ENCODE measurements at regions not wholly inside any gene's neighbourhood (a gene's known extent, or its start where the extent isn't known, plus 50 kb on each side); places are given as distances from the start of the nearest gene placed in this dataset.

DNA sequence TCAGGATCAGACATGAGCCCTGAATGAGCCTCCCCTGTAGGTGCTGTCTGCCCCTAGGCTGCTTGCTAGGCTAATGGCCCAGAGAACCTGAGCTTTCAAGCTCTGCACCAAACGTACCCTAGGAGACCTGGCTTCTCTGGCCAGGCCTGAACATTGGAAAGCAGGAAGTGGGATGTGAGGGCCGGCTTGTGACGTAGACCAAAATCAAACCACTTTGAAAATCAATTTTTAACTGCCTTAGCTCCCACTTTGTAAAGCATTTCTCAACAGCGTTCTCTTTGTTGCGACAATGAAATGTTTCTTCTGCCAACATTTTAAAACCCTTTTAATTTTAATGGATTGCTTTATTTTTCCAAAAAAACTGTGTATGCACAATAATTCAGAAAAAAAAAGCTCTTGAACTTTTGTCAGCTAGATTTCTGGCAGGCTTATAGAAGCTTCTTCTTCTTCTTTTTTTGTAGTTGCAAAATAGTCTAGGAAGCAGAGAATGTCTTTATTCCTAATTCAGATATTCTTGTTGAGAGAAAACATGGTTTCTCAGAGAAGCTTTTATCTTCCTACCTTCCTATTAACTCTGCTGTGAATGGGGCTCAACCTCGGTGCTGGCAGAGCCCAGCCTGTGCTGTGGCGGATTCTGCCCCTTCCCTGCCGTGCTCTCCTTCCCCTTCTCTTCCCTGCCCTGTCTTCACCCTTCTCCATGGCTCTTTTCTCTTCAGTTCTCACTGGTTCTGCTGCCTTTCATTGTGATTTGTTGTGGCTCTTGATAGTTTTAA is 145.2 kb upstream of the SFRP2 start:
- TF ChIP-seq POU6F1 (CRISPR knock-in tag; IDR thresholded peaks at IDR 0.05; ENCODE audit: borderline replicate concordance, low read depth) = no peak
- TF ChIP-seq ZC3H10 (CRISPR knock-in tag; IDR thresholded peaks at IDR 0.05) = no peak
- TF ChIP-seq BACH2 (CRISPR knock-in tag; IDR thresholded peaks at IDR 0.05; ENCODE audit: borderline replicate concordance) = no peak
- no peak for TF ChIP-seq ISL1 (CRISPR knock-in tag; IDR thresholded peaks at IDR 0.05)
- TF ChIP-seq CSDC2 (CRISPR knock-in tag; IDR thresholded peaks at IDR 0.05) = no peak
- TF ChIP-seq ZNF565 (CRISPR knock-in tag; conservative IDR thresholded peaks at IDR 0.05; ENCODE audit: low read depth) = no peak
- ATAC-seq = no peak

- no peak for ATAC-seq
- no peak for TF ChIP-seq POU6F1 (CRISPR knock-in tag; IDR thresholded peaks at IDR 0.05; ENCODE audit: borderline replicate concordance, low read depth)
- TF ChIP-seq OSR1 (CRISPR knock-in tag; IDR thresholded peaks at IDR 0.05) = no peak
- TF ChIP-seq ZC3H10 (CRISPR knock-in tag; IDR thresholded peaks at IDR 0.05) = no peak
- TF ChIP-seq SNAI2 (CRISPR knock-in tag; IDR thresholded peaks at IDR 0.05) = no peak
- TF ChIP-seq ESRRG (CRISPR knock-in tag; IDR thresholded peaks at IDR 0.05) = no peak
- no peak for TF ChIP-seq PATZ1 (CRISPR knock-in tag; IDR thresholded peaks at IDR 0.05; ENCODE audit: borderline replicate concordance)
- TF ChIP-seq ZNF565 (CRISPR knock-in tag; conservative IDR thresholded peaks at IDR 0.05; ENCODE audit: low read depth) = no peak
- TF ChIP-seq, protein P1, sequence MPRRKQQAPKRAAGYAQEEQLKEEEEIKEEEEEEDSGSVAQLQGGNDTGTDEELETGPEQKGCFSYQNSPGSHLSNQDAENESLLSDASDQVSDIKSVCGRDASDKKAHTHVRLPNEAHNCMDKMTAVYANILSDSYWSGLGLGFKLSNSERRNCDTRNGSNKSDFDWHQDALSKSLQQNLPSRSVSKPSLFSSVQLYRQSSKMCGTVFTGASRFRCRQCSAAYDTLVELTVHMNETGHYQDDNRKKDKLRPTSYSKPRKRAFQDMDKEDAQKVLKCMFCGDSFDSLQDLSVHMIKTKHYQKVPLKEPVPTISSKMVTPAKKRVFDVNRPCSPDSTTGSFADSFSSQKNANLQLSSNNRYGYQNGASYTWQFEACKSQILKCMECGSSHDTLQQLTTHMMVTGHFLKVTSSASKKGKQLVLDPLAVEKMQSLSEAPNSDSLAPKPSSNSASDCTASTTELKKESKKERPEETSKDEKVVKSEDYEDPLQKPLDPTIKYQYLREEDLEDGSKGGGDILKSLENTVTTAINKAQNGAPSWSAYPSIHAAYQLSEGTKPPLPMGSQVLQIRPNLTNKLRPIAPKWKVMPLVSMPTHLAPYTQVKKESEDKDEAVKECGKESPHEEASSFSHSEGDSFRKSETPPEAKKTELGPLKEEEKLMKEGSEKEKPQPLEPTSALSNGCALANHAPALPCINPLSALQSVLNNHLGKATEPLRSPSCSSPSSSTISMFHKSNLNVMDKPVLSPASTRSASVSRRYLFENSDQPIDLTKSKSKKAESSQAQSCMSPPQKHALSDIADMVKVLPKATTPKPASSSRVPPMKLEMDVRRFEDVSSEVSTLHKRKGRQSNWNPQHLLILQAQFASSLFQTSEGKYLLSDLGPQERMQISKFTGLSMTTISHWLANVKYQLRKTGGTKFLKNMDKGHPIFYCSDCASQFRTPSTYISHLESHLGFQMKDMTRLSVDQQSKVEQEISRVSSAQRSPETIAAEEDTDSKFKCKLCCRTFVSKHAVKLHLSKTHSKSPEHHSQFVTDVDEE (CRISPR knock-in tag; IDR thresholded peaks at IDR 0.05) = no peak
- no peak for TF ChIP-seq PPARA (CRISPR knock-in tag; IDR thresholded peaks at IDR 0.05; ENCODE audit: borderline replicate concordance)
- TF ChIP-seq ARNTL (CRISPR knock-in tag; IDR thresholded peaks at IDR 0.05; ENCODE audit: borderline replicate concordance, low read depth) = no peak
- no peak for TF ChIP-seq ISL1 (CRISPR knock-in tag; IDR thresholded peaks at IDR 0.05)
- TF ChIP-seq ZNF70 (CRISPR knock-in tag; IDR thresholded peaks at IDR 0.05) = no peak
- no peak for TF ChIP-seq CSDC2 (CRISPR knock-in tag; IDR thresholded peaks at IDR 0.05)
- TF ChIP-seq TOX (CRISPR knock-in tag; IDR thresholded peaks at IDR 0.05; ENCODE audit: borderline replicate concordance) = no peak
- TF ChIP-seq GLIS3 (CRISPR knock-in tag; IDR thresholded peaks at IDR 0.05) = no peak
- TF ChIP-seq ZNF8 (CRISPR knock-in tag; IDR thresholded peaks at IDR 0.05) = no peak
- no peak for TF ChIP-seq CSRNP3 (CRISPR knock-in tag; IDR thresholded peaks at IDR 0.05)
These were observed 142.9 kb upstream of the SFRP2 start for GRCh38 chr4:153931804-153932203.

GRCh38 chr4:153929675-153930074 is 140.8 kb upstream of the SFRP2 start:
- TF ChIP-seq RARB (CRISPR knock-in tag; IDR thresholded peaks at IDR 0.05) (no peak), TCF4 (CRISPR knock-in tag; IDR thresholded peaks at IDR 0.05; ENCODE audit: borderline replicate concordance) (no peak), ZNF70 (CRISPR knock-in tag; IDR thresholded peaks at IDR 0.05) (no peak), ESRRG (CRISPR knock-in tag; IDR thresholded peaks at IDR 0.05) (no peak), ARNTL (CRISPR knock-in tag; IDR thresholded peaks at IDR 0.05; ENCODE audit: borderline replicate concordance, low read depth) (no peak), GLIS3 (CRISPR knock-in tag; IDR thresholded peaks at IDR 0.05) (no peak), ZNF565 (CRISPR knock-in tag; conservative IDR thresholded peaks at IDR 0.05; ENCODE audit: low read depth) (no peak), BACH2 (CRISPR knock-in tag; IDR thresholded peaks at IDR 0.05; ENCODE audit: borderline replicate concordance) (no peak), POU6F1 (CRISPR knock-in tag; IDR thresholded peaks at IDR 0.05; ENCODE audit: borderline replicate concordance, low read depth) (no peak), ZC3H10 (CRISPR knock-in tag; IDR thresholded peaks at IDR 0.05) (no peak), ZNF8 (CRISPR knock-in tag; IDR thresholded peaks at IDR 0.05) (no peak)
- TF ChIP-seq, protein P1 (CRISPR knock-in tag; IDR thresholded peaks at IDR 0.05) = no peak
- ATAC-seq = no peak

Measured in SK-N-SH treated with all-trans-retinoic acid at 6 μM for 48 hours (cell line).